GM18858 (cell line): ENCODE measurements at regions not wholly inside any gene's neighbourhood (a gene's known extent, or its start where the extent isn't known, plus 50 kb on each side); places are given as distances from the start of the nearest gene placed in this dataset.
"Not testable (repeated sequence)": the region's sequence is repeated elsewhere in the genome, so short reads cannot be mapped to it uniquely, and the experiment has no call there.

Experiments
- ATAC-seq: cut with Tn5 transposase; IDR thresholded peaks from one replicate; pipeline ENCODE4 v1.9.1; 2021; ENCODE audit not compliant: unreplicated experiment

DNA sequence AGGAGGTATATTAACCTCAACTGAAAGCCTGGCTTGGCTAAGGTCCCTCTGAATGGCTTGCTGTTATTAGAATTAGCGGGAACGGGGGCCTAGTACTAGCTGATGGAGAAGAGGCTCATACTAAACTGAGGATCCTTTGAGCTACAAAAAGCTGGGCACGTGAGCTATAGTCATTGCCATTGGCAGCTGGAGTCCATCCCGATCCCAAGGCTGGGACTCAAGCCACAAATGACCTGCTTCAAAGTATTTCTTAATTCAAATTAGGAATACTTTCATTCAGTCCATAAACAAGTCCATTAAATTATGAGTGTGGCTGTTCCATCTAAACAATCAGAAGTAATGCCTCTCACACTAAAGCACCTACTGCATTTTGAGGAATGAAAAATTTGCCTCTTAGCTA lies 114.5 kb downstream of the DACT1 start:
- no peak for ATAC-seq

DNA sequence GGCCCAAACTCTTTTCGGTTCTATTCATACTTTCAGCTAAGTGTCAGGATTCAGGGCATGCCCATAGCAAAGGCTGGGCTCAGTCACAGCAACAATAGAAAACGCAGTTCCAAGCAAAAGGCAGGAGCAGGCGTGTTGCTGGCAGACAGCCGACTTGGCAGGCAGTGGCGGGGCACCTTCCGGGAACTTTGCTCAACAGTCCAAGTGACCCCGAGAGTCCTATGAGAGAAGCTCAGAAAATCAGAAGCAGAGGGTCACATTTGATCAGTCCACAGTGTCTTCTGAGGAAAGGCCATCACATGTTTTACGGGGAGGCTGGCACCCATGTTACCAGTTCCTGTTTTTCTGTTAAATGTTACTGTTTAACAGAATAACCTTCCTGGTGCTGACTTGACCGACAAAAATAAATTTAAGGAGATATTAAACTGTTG lies 115.0 kb downstream of the DACT1 start:
- no peak for ATAC-seq

DNA sequence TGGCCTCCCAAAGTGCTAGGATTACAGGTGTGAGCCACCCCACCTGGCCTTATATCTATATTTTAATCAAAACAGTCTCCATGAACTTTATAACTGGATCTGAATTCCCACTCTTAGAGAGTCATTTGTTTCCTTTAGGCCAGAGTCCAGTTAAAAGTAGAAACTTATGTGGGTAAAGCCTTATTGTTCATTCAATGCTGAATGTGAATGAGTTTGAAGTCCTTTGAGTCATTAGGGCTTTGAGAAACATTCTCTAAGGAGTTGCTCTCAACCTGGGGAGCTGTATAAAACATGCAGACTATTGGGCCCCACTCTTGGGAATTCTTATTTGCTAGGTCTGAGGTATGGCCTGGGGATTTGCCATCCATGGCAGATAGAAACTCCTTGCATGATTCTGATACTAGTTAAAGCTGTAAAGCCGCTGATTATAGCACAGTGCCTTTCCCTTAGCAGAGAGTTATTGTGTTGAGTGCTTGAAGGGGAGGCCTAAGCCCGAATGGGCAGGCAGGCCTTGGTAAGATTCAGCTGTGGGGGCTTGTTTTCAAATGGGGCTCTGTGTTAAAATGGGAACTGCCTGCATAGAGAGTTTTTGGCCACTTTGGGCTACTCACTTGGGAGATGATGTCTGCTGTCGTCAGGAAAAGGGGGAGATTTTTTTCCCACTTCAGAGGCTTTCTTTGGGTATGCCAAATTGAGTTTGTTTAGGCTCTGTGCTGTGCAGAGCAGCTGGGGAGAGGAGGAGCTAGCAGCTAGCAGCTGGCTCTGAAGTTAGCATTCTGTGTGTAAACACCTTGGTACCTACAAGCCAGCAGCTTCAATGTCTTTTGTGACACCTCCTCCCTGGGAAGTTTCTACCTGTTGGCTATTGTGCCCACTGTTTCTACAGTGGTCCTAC lies 117.5 kb downstream of the DACT1 start:
- no peak for ATAC-seq

DNA sequence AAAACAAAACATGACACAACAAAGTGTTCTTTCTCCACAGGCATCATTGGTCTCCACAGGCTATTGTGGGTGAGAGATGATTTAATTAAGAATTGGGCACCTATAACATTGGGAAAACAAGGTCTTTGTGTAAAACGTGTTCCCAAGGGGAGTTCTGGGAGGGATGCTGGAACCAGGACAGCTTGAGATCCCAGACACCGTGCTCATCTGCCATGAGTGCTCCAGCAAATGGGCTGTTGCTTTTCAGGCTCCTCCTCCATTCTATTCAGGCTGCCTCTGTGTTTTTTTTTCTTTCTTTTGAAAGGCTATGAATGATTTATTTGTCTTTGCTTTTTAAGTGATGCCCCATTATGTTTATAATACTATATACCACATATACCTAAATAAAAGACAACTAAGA lies 122.4 kb downstream of the DACT1 start:
- no peak for ATAC-seq

DNA sequence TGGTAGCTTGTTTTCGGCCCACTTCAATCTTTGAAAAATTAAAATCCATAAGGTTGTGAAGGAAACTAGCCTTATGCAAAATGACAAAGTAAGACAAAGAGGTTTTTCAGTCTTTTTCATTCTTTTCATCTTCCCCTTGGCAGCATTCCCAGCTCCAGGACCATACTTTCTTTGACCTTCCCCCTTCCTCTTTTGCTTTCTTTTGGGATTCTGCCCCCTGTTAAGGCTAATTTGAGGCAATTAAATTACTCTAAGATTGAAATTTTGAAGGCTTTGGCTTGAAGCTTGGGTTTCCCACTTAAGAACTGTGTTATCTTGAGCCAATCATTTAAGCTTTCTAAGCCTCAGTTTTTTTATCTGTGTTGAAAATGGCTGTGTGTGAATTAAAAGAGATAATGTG lies 124.9 kb downstream of the DACT1 start:
- ATAC-seq = no peak

DNA sequence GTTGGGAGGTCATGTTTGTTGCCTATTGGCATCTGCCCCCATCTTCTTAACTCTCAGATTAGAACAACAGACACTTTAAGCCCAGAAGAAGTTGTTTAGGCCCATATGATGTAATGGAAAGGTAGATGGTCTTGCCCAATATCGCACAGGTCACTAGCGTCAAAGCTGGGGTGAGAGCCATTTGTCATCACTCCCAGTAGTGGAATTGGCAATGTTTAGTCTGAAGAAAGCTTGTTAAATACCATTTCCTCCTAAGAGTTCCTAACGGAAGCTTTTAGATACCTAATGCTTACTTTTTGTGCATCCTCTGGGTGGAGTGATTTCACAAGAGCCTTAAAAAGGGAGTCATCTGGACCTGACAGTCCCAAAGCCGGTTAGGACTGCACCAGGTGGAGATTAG lies 125.4 kb downstream of the DACT1 start:
- ATAC-seq = no peak

DNA sequence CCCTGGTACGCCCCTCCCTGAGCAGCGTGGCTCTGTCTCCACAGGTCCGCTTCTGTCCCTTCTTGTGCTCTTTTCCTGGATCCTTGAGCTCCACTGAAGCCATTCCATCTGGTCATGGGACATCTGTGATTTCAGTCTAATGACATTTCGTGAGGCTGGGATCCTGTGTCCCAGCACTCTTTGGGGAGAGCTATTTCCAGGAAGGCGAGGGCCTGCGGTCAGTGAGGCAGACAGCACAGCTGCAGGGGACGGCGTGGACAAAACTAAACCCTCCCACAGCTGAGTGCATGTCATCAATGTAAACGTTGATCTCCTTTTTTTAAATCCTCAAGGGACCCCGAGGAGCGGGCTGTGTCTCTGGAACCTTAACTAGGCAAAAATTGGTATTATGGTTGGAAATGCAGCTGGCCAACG lies 127.7 kb downstream of the DACT1 start:
- ATAC-seq = no peak

DNA sequence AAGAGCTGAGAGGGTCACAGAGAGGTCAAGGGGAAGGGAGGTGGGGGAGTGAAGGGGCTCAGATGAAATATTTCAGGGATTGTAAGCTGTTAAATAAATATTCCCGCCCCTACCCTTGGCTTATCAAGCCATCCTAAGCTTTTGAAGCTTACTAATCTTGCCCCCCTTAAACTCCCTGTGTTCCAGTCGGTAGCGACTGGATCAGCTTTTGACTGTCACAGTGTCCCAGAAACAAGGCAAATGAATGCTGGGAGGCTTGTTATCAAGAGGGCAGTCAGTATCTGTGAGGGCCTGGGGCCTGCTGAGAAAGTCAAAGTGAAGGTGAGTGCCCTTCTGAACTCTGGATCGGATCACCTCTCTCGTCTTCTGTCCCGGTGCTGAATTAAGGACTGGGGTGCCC lies 128.1 kb downstream of the DACT1 start:
- no peak for ATAC-seq

DNA sequence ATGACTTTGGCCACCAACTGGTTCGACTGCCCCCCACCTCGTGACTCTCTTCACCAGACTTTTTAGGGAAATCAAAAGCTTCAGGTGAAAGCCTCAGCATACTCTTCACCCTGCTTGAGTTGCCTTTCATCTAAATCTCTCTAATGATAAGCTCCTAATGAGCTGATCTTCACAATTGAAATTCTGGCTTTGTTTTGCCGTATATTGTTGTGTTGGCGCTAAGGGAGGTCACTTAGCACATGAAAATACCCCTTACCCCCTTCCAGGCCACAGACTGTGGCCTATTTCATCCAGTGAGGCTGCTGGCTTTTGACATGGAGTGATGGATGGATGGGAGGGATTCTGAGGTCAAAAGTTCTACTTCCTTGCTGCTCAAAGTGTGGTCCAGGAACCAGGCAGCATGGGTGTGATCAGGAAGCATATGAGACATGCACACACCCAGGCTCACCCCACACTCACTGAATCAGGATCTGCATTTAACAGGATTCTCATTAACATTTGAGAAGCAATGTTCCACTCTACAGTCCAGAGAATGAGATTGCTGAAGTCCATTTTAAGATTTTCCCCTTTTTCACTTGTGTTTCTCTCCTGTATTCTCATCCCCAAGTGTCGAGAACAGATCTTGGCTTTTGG lies 131.4 kb downstream of the DACT1 start:
- ATAC-seq = no peak

DNA sequence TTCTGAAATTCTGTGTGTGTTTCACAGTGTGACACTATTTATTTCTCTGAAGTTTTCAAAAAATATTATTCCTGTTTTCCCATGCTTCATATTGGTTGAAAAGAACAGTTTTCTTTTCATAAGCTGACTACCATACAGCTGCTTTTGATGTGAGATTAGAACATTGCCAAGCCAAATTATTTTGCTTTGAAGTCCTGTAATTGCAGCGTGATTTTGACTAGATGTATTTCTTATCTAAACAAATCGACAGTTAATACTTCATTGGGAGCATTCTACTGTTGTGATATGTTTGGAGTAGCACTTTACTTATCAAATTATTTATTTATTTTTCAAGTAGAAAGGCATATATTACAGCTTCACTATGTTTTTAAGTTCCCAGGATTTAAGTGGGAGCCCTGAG lies 132.0 kb downstream of the DACT1 start:
- ATAC-seq = no peak

DNA sequence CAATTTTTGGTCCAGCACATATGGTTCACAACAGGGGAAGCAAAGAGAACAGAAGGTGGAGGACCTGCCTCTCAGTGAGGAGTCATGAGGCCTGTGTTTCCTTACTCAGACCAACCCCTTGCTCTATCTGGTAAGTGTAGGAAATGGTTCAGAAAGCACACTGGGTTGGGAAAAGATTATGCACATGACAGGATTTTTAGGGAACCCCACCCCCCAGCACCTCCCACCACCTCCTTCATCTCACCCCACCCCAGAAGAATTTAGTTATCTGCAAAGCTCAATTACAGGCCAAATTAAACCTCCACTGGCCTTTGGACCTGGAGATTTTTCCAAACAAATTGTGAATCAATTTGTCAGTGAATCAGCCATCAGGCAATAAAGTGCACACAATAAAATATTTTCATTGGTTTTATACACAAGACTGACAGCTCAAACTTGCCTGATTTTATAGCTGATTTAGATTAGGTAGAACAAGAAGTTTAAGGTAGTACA lies 132.8 kb downstream of the DACT1 start:
- no peak for ATAC-seq

DNA sequence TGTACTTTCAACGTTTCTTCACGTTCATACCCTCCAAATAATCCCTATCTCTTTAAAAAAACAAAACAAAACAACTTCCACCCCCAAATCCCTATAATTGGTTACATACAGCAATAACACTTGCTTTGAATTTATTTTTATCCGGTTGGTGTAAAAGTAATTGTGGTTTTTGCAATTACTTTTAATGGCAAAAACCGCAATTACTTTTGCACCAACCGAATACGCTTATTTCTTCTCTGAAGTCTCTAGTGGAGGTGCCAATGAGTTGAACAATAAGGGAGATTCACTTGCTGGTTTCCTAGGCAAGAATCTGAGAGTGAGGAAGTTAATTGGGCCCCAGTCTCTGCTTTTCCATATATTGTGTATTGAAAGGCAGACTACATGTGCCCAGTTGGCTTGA lies 133.3 kb downstream of the DACT1 start:
- ATAC-seq = no peak

DNA sequence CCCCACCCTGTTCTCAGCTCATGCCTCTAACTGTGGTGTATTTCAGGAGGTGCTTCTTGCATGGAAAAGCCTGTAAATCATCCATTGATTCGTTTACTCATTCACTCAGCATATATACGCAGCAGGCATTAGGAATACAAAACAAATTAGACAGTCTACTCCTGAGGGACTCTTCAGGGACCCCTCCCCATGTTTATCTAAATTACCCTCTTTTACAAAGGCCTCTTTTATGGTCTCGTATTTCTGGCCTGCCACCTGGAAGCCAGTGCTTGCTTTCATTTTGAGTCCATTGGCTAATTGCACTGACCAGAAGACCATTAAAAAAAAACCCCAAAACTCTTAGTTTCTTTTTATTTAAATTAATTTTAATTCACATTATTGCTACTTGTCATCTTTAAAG lies 134.4 kb downstream of the DACT1 start:
- ATAC-seq = no peak

DNA sequence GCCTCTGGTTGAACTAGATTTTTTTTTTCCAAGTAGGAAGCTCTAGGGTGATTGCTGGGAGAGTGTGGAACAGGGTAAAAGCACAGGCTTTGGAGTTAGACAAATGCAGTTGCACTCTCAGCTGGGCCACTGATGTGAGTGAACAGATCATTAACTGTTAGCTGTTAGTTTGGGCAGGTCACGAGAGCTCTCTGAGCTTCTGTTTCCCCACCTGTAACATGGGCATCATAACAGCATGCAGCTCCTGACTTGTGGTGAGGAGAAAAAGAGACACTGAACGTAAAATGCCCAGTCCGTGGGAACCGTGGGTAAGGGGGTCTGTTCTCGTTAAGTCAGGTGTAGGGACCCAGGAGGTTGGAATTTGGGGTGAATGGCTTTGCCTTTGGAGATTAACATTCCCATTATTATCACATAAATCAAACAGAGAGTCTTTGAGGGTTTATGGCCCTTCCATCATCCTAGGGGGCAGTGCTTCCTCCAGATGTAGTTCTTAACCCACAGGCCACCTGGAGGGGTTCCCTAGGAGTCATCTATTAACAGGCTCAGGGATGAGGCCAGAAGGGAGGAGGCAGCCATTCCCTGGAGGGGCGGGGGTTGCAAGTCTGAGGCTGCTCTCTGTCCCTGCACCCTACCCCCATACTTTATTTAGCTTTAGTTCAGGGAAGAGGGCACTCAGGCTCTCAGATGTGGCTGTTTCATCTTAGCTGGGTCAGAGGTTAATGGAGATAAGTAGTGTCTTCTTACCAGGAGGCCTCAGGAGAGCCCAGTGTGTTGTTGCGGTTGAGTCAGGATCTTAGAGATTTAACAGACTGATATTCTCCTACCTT lies 135.2 kb downstream of the DACT1 start:
- ATAC-seq = no peak

DNA sequence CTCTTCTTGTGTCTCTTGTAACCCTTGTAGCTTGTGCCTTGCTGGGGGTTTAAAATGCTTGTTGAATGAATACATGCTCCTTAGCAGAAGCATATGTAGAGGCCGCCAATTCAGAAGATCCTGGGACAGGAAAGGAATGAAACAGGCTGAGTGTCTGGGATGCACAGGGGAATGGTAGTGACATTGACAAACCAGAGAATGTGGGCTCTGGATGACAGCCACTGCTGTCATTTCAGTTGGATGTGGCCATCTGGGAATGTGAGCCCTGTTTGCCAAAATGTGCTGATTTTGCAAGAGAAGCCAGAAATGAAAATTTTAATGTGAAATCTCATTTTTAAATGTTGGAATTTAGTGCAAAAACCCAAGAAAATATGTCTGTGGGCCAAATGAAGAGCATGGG lies 136.8 kb downstream of the DACT1 start:
- no peak for ATAC-seq

DNA sequence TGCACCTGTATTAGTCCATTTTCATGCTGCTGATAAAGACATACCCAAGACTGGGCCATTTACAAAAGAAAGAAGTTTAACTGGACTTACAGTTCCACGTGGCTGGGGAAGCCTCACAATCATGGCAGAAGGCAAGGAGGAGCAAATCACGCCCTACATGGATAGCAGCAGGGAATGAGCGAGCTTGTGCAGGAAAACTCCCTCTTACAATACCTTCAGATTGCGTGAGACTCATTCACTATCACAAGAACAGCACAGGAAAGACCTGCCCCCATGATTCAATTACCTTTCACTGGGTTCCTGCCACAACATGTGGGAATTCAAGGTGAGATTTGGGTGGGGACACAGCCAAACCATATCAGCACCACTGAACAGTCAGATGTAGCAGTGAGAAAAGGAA lies 137.4 kb downstream of the DACT1 start:
- not testable (repeated sequence) for ATAC-seq

DNA sequence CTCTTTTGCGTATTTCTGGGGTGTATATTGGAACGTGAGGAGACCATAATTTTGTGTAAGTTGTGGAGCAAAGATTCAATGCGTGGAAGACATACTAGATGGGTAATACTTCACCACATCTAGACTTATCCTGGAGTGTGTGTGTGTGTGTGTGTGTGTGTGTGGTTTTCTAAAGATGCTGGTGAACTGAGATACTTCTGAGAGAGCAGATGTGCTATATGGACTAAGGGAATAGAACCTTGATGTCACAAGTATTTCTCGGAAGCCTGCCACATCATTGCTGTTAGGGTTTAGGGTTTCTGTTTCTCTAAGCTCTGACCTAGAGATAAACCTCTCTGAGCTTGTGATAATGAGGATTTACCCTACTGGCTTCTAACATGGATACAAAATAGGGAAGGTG lies 138.8 kb downstream of the DACT1 start:
- no peak for ATAC-seq

DNA sequence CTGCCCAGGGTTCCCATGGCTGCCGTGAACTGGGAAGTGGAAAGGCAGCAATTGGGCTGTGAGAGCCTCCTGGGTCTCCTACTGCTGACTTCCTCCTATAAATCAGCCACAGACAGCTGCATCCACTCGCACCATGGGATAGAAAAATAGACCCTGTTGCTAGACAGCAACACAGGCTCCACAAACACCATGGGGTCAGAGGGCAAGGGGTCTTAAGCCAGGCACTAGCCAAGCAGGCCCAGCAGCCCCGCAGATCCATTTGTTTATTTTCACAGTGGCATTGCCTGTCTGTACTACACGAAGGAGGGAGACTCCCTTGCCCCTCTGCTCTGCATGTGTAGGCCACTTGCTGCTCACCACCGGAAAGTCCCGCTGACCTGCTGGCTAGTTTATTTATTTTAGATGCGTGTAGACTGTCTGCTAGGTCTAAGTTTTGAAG lies 139.8 kb downstream of the DACT1 start:
- no peak for ATAC-seq

DNA sequence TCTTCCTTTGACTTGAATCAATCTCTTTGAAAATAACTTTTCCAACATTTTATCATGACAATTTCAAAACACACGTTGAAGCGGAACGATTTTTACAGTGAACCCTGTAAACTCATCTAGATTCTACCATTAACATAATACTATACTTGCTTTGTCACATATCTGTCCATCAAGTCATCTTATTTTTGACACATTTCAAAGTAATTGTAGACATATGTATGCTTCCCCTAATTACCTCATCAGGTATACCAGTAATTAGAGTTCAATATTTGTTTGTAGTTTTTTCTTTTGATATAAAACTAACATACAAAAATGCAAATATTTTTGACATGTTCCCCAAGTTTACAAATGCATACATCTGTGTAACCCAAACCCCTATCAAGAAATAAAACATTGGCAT lies 140.4 kb downstream of the DACT1 start:
- no peak for ATAC-seq

DNA sequence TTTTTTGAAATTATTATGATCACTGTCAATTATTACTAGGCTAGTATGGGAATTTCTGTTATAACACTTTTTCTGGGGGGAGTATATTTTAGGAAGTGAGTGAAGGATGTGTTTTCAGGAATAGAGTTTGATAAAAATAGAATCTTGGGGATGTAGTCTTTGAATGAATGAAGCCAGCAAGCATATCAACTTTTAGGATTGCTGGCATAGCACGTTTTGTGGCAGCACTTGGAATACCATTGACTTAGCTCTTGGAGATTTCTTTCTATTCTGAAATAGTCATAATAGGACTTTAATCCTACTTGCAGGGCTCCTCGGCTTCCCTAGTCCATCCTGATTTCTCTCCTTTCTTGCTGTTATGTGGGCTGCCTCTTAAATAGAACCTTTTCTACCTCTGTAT lies 141.6 kb downstream of the DACT1 start:
- ATAC-seq = no peak

DNA sequence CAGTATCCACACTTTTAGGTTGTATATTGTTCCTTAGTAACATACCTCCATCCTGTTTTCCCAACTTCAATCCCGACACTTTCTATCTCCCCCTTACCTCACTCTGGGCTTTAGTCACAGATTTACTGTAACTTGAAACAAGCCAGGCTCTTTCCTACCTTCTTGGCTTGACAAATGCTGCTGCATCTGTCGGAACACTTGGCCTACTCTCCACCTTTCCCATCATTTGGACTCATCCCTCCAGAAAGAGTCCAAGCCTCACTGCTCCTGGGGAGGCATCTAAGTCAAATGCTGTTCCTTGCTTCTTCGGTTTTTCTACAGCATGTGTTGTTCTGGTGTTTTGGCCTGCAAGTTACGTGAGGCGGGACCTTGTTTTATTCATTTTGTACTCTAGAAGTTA lies 142.4 kb downstream of the DACT1 start:
- ATAC-seq = no peak

DNA sequence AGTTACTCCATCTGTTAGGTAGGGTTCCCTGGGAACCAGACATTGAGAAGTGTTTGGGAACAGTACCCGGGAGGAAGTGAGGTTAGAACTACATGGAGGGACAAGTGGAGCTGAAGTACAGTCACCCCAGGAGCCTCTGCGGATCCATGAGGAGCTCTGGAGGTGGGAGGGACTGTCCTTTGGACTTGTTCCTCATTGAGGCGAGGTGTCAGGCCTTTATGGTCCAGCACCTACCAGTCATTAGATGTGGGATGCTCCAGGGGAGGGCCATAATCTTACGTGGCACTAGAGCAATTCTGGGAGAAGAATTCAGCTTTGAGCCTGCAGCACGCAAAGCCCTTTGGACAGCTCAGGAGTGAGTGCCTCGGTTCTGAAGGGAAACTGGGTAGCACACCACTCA lies 142.8 kb downstream of the DACT1 start:
- no peak for ATAC-seq
